ENCODE measurements at regions not wholly inside any gene's neighbourhood (a gene's known extent, or its start where the extent isn't known, plus 50 kb on each side); places are given as distances from the start of the nearest gene placed in this dataset.

- no peak for TF ChIP-seq CTCF (IDR thresholded peaks at IDR 0.05)
- no peak for TF ChIP-seq POLR2A (IDR thresholded peaks at IDR 0.05)
Measured at GRCh38 chr17:72516772-72517399, 396.1 kb downstream of the SOX9 start.

Data from testis (tissue), 2 donors.